ENCODE measurements at regions not wholly inside any gene's neighbourhood (a gene's known extent, or its start where the extent isn't known, plus 50 kb on each side); places are given as distances from the start of the nearest gene placed in this dataset.

DNA sequence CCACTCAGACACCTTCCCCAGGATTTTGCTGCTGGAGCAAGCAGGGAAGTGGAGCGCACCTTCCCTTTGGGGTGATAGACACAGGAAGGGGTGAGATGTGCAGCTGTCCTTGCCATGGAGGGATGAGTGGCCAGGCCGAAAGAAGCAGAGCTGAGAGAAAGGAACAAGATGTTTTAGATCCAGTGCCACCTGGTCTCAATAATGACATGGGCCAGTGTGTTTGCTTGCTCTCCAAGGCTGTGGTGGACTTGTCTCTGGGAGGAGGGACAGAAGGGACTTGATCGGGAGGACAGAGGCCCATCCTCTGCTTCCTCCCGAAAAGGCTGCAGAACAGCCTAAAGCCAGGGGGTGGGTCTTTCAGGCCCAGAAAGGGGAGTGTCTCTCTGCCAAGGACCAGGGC, 61.7 kb upstream of the CCDC167 start:
- DNase-seq (ENCODE audit: low read depth) = no peak
- TF ChIP-seq, protein P1, sequence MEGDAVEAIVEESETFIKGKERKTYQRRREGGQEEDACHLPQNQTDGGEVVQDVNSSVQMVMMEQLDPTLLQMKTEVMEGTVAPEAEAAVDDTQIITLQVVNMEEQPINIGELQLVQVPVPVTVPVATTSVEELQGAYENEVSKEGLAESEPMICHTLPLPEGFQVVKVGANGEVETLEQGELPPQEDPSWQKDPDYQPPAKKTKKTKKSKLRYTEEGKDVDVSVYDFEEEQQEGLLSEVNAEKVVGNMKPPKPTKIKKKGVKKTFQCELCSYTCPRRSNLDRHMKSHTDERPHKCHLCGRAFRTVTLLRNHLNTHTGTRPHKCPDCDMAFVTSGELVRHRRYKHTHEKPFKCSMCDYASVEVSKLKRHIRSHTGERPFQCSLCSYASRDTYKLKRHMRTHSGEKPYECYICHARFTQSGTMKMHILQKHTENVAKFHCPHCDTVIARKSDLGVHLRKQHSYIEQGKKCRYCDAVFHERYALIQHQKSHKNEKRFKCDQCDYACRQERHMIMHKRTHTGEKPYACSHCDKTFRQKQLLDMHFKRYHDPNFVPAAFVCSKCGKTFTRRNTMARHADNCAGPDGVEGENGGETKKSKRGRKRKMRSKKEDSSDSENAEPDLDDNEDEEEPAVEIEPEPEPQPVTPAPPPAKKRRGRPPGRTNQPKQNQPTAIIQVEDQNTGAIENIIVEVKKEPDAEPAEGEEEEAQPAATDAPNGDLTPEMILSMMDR (IDR thresholded peaks at IDR 0.05; ENCODE audit: insufficient read depth, low read length) = no peak
- H3K4me3 ChIP-seq (ENCODE audit: low read depth, low read length) = no peak overlapping the region

DNA sequence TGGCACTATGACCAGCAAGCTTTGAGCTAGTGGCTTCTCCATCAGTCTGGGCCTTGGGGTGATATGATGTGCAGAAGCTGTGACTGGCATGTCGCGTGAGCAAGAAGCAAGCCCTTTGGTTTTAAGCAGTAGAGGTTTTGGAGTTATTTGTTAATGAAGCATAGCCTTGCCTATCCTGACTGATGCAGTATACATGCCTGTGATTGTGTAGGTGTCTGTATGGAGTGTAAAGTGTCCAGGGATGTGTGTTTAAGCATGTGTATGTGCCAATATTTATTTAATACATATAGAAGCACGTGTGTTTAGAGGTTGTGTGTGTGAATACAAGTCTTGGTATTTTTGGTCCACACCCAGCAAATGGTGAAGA, 61.0 kb upstream of the CCDC167 start:
- TF ChIP-seq, protein P1 (IDR thresholded peaks at IDR 0.05; ENCODE audit: insufficient read depth, low read length) = no peak
- no peak for DNase-seq (ENCODE audit: low read depth)
- H3K4me3 ChIP-seq (ENCODE audit: low read depth, low read length) = no peak overlapping the region

DNA sequence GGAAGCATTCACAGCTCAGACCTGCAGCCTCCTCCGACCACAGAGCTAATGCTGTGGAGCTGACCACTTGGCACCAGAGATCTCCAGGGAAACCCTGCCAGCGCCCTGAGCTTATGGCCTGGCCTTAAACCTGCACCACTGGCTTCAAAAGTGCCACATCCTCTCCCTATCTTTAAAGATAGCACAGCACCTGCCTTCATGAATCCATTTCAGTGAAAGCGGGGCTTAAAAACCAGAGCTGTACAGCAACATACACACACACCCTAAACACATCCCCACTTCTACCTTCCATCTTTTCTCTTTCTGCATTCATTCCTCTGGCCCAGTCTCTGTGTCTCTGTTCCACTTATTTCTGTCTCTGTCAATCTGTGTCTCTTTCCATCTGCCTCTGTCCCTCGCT, 59.8 kb upstream of the CCDC167 start:
- no peak overlapping the region for H3K4me3 ChIP-seq (ENCODE audit: low read depth, low read length)
- TF ChIP-seq, protein P1 (IDR thresholded peaks at IDR 0.05; ENCODE audit: insufficient read depth, low read length) = no peak
- DNase-seq (ENCODE audit: low read depth) = no peak

DNA sequence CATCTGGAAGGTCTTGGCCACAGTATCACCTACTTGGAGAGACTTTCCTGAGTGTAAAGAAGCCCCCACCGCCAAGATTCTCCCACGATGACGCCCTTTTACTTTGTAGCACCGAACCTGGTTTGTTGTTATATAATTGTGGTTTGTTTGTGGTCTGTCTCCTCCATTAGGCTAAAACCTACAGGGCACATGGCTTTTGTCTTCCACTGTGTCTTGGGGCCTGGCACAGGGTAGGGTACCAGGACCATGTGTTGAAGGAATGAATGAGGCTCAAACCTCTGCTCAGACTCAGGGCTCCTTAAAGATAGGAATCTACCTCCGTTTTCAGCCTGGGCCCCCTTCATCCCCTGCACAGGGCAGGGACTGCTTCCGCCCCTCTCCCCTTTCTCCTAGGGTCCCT, 59.4 kb upstream of the CCDC167 start:
- no peak for DNase-seq (ENCODE audit: low read depth)
- TF ChIP-seq, protein P1 (IDR thresholded peaks at IDR 0.05; ENCODE audit: insufficient read depth, low read length) = no peak
- H3K4me3 ChIP-seq (ENCODE audit: low read depth, low read length) = no peak overlapping the region

DNA sequence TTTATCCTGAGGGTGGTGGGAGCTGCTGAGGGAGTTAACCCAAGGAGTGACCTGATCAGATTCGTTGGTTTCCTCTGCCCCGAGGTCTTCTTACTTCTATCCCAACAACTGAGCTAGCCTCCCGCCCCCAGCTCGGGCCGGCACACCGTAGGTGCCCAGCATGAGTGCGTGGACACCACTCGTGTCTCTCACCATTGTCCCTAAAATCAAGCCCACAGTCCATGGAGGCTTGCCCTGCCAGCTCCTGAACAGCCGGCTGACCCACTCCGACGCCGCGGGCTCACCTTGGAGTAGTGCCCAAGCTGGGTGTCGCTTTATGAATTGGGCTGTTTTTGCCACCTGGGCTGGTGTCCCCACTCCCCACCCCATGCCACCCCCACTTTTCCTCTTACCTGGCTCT, 59.0 kb upstream of the CCDC167 start:
- TF ChIP-seq, protein P1 (IDR thresholded peaks at IDR 0.05; ENCODE audit: insufficient read depth, low read length) = no peak
- no peak overlapping the region for H3K4me3 ChIP-seq (ENCODE audit: low read depth, low read length)
- no peak for DNase-seq (ENCODE audit: low read depth)

DNA sequence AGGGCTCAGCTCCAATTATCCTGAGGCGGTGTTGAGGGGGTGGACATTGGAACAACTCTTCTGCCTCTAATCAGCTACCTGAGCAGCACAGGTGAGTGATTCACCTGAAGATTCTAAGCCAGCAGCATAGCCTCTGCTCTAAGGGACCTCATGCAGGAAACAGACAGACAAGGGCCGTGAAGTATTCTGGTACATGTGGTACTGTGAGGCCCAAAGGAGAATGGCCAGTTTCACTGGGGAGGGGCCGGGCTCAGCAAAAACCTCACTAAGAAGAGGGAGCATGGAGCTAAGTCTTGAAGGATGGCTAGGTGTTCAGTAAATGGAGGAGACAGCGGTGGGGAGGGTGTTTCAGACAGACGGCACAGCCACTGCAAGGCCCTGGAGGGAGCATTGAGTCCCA, 58.5 kb upstream of the CCDC167 start:
- TF ChIP-seq, protein P1 (IDR thresholded peaks at IDR 0.05; ENCODE audit: insufficient read depth, low read length) = no peak
- no peak for DNase-seq (ENCODE audit: low read depth)
- H3K4me3 ChIP-seq (ENCODE audit: low read depth, low read length) = no peak overlapping the region

DNA sequence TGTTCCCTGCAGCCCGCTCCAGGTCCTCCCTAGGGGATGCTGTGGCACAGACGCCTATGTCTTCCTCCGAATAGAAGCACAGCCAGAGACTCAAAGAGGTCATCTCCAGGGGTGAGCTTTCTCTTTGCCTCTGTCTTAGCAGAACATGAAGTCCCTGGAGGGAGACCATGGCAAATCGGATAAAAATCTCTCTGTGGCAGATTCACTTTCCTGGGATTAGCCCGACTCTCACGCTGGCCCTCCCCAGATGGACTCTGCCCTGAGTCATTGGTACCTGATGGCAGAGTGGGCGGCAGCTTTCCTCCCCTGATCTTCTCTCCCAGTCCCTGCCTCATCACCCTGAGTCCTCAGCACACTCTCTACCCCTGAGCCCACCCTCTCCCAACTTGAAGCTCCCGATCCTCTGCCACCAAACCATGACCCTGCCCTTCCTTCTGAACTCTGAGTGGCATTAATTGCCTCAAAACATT, 58.0 kb upstream of the CCDC167 start:
- TF ChIP-seq, protein P1 (IDR thresholded peaks at IDR 0.05; ENCODE audit: insufficient read depth, low read length) = no peak
- no peak overlapping the region for H3K4me3 ChIP-seq (ENCODE audit: low read depth, low read length)
- DNase-seq (ENCODE audit: low read depth) = no peak

Measured in fibroblast of the aortic adventitia (primary cell).